Uterus (tissue), 2 donors: ENCODE measurements at regions not wholly inside any gene's neighbourhood (a gene's known extent, or its start where the extent isn't known, plus 50 kb on each side); places are given as distances from the start of the nearest gene placed in this dataset.

ENCODE experiments used
- POLR2A ChIP-seq, 2 donors: fragments of 450-650 bp; IDR thresholded peaks; one replicate each; pipeline ENCODE4 v1.6.1; 2016; ENCODE audit warnings: antibody characterized with exemption in 2 of 2, mild to moderate bottlenecking in 1 of 2, moderate library complexity in 1 of 2
- TF ChIP-seq, protein P1 (sequence below), 4 experiments: fragments of 200-600 bp in 2 of 4; fragments of 450-650 bp in 2 of 4; sonication (generic) in 2 of 4; IDR thresholded peaks; one replicate each; pipeline ENCODE4 v1.5.1; 2016 to 2019; ENCODE audit warnings: antibody characterized with exemption in 4 of 4, mild to moderate bottlenecking in 2 of 4, moderate library complexity in 1 of 4

DNA sequence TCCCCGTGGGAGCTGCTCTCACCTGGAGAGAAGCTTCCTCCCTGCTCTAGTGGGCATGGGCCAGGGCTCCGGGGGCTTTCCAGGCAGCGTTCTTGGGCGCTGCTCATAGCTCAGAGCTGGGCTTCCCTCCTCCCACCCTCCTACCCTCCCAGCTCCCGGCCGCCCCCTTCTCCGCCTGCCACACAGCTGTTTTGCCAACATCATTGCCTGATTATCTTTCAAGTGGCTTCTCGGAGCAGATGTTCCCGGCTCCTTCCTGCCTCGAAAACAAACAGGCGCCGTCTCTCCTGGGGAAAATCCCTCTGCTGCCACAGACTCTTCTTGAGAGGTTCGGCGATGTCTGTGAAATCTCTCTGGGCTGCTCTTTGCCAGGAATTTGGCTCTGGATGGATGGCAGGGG is 195.6 kb downstream of the RPLP1 start:
- TF ChIP-seq POLR2A (IDR thresholded peaks at IDR 0.05) = no peak
- TF ChIP-seq, protein P1, sequence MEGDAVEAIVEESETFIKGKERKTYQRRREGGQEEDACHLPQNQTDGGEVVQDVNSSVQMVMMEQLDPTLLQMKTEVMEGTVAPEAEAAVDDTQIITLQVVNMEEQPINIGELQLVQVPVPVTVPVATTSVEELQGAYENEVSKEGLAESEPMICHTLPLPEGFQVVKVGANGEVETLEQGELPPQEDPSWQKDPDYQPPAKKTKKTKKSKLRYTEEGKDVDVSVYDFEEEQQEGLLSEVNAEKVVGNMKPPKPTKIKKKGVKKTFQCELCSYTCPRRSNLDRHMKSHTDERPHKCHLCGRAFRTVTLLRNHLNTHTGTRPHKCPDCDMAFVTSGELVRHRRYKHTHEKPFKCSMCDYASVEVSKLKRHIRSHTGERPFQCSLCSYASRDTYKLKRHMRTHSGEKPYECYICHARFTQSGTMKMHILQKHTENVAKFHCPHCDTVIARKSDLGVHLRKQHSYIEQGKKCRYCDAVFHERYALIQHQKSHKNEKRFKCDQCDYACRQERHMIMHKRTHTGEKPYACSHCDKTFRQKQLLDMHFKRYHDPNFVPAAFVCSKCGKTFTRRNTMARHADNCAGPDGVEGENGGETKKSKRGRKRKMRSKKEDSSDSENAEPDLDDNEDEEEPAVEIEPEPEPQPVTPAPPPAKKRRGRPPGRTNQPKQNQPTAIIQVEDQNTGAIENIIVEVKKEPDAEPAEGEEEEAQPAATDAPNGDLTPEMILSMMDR (IDR thresholded peaks at IDR 0.05) = no peak
